ENCODE measurements at regions not wholly inside any gene's neighbourhood (a gene's known extent, or its start where the extent isn't known, plus 50 kb on each side); places are given as distances from the start of the nearest gene placed in this dataset.

- ATAC-seq (ENCODE audit: low read depth) (no peak), DNase-seq (no peak)
- Mint-ChIP-seq H3K36me3 (ENCODE audit: low read depth) (no peaks in the 10 kb centered on the region), H3K27ac (no peak overlapping the region), H3K27me3 (no peaks in the 10 kb centered on the region), H3K9me3 (no peaks in the 10 kb centered on the region), H3K4me3 (no peak overlapping the region), H3K4me1 (peaks cover 7% of the 10 kb centered on the region)
- ChIA-PET CTCF (no interaction called here), POLR2A (no interaction called here)
- intact Hi-C loops (cut with micrococcal nuclease), result no loop called here
- TF ChIP-seq, protein P1, sequence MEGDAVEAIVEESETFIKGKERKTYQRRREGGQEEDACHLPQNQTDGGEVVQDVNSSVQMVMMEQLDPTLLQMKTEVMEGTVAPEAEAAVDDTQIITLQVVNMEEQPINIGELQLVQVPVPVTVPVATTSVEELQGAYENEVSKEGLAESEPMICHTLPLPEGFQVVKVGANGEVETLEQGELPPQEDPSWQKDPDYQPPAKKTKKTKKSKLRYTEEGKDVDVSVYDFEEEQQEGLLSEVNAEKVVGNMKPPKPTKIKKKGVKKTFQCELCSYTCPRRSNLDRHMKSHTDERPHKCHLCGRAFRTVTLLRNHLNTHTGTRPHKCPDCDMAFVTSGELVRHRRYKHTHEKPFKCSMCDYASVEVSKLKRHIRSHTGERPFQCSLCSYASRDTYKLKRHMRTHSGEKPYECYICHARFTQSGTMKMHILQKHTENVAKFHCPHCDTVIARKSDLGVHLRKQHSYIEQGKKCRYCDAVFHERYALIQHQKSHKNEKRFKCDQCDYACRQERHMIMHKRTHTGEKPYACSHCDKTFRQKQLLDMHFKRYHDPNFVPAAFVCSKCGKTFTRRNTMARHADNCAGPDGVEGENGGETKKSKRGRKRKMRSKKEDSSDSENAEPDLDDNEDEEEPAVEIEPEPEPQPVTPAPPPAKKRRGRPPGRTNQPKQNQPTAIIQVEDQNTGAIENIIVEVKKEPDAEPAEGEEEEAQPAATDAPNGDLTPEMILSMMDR (IDR thresholded peaks at IDR 0.05), result no peak
Measured at GRCh38 chr9:8140557-8140956, 341.0 kb upstream of the DMAC1 start.

GRCh38 chr9:8139756-8140155 is 340.2 kb upstream of the DMAC1 start:
- no peaks in the 10 kb centered on the region for H3K27me3 Mint-ChIP-seq
- no peak overlapping the region for H3K27ac Mint-ChIP-seq
- no peak overlapping the region for H3K4me3 Mint-ChIP-seq
- H3K9me3 Mint-ChIP-seq, result no peaks in the 10 kb centered on the region
- POLR2A ChIA-PET, result no interaction called here
- H3K36me3 Mint-ChIP-seq (ENCODE audit: low read depth), result no peaks in the 10 kb centered on the region
- ATAC-seq (ENCODE audit: low read depth), result no peak
- DNase-seq, result no peak
- intact Hi-C loops (cut with micrococcal nuclease), result no loop called here
- CTCF ChIA-PET, result no interaction called here
- H3K4me1 Mint-ChIP-seq, result peaks cover 7% of the 10 kb centered on the region
- TF ChIP-seq, protein P1 (IDR thresholded peaks at IDR 0.05), result no peak

GRCh38 chr9:8136477-8136876 is 336.9 kb upstream of the DMAC1 start:
- intact Hi-C loops (cut with micrococcal nuclease), result no loop called here
- TF ChIP-seq, protein P1 (IDR thresholded peaks at IDR 0.05), result no peak
- H3K9me3 Mint-ChIP-seq, result no peaks in the 10 kb centered on the region
- ChIA-PET CTCF (no interaction called here), POLR2A (no interaction called here)
- peaks cover 7% of the 10 kb centered on the region for H3K4me1 Mint-ChIP-seq
- no peak overlapping the region for H3K27ac Mint-ChIP-seq
- no peaks in the 10 kb centered on the region for H3K27me3 Mint-ChIP-seq
- no peak overlapping the region for H3K4me3 Mint-ChIP-seq
- no peak for ATAC-seq (ENCODE audit: low read depth)
- no peak for DNase-seq
- H3K36me3 Mint-ChIP-seq (ENCODE audit: low read depth), result no peaks in the 10 kb centered on the region

DNA sequence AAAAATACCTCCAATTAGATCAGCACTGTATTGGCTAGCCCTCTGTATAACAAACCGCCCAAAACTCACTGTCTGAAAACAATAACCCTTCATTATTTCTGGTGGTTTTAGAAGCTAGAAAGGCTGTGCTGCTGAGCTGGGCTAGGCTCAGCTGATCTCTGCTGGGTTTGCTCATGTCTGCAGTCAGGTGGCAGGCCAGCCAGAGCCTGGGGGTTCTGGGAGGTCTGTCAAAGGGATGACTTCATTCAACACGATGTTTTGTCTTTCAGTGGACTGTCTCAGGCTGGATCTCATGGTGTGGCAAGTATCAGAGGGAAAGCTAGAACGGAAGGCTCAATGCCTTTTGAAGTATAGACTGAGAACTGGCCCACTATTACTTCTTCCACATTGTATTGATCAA is 335.1 kb upstream of the DMAC1 start:
- CTCF ChIA-PET, result no interaction called here
- intact Hi-C loops (cut with micrococcal nuclease), result no loop called here

DNA sequence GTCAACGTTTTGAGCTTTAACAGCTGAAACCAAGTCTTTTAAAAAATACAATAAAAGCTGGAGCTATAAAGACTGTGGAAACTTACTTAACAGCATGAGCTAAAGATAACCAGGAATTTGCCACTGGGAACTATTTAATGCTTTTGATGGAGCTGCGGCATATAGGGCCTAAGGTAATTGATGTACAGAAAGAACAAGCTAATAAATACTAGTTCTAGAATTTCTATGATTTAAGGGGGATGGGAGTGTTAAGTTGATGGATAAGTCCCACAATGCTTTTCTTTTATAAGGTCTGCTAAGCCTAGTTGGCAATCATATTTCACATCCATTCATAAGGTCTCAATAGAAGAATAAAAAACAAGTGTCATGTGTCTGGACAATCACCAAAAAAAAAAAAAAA is 334.0 kb upstream of the DMAC1 start:
- no peaks in the 10 kb centered on the region for H3K9me3 Mint-ChIP-seq
- no peaks in the 10 kb centered on the region for H3K27me3 Mint-ChIP-seq
- intact Hi-C loops (cut with micrococcal nuclease), result no loop called here
- H3K4me1 Mint-ChIP-seq, result peaks cover 7% of the 10 kb centered on the region
- no peak for ATAC-seq (ENCODE audit: low read depth)
- H3K36me3 Mint-ChIP-seq (ENCODE audit: low read depth), result no peaks in the 10 kb centered on the region
- TF ChIP-seq, protein P1 (IDR thresholded peaks at IDR 0.05), result no peak
- no peak overlapping the region for H3K4me3 Mint-ChIP-seq
- CTCF ChIA-PET, result no interaction called here
- POLR2A ChIA-PET, result no interaction called here
- no peak for DNase-seq
- H3K27ac Mint-ChIP-seq, result no peak overlapping the region

More for the DNA sequence above, 335.1 kb upstream of the DMAC1 start:
- no peak for DNase-seq
- no peak overlapping the region for H3K27ac Mint-ChIP-seq
- H3K4me3 Mint-ChIP-seq, result no peak overlapping the region
- TF ChIP-seq, protein P1 (IDR thresholded peaks at IDR 0.05), result no peak
- no peaks in the 10 kb centered on the region for H3K36me3 Mint-ChIP-seq (ENCODE audit: low read depth)
- POLR2A ChIA-PET, result no interaction called here
- peaks cover 7% of the 10 kb centered on the region for H3K4me1 Mint-ChIP-seq
- no peaks in the 10 kb centered on the region for H3K9me3 Mint-ChIP-seq
- no peaks in the 10 kb centered on the region for H3K27me3 Mint-ChIP-seq
- ATAC-seq (ENCODE audit: low read depth), result no peak
